ENCODE measurements at regions not wholly inside any gene's neighbourhood (a gene's known extent, or its start where the extent isn't known, plus 50 kb on each side); places are given as distances from the start of the nearest gene placed in this dataset.

- Histone ChIP-seq H3K36me3 (replicated peaks in 1 of 2; ENCODE audit: control extremely low read depth in 1 of 2, control insufficient read depth in 1 of 2, extremely low read depth in 1 of 2, insufficient read depth in 2 of 2, low read length in 1 of 2) (no peaks in the 10 kb centered on the region), H4K20me1 (ENCODE audit: control insufficient read depth, insufficient read depth, low read length, poor library complexity, severe bottlenecking) (no peaks in the 10 kb centered on the region), H3K4me1 (ENCODE audit: control insufficient read depth in 2 of 2, insufficient read depth in 2 of 2, low read length in 2 of 2) (no peaks in the 10 kb centered on the region), H3K27me3 (replicated peaks in 1 of 4; ENCODE audit: control extremely low read depth in 1 of 4, control insufficient read depth in 3 of 4, insufficient read depth in 4 of 4, low read length in 3 of 4) (no peaks in the 10 kb centered on the region), H3K79me2 (ENCODE audit: control insufficient read depth, insufficient read depth, low read length) (no peaks in the 10 kb centered on the region), H2AFZ (ENCODE audit: insufficient read depth, low read depth, low read length, poor library complexity, severe bottlenecking) (no peak overlapping the region), H3K4me3 (ENCODE audit: control extremely low read depth in 1 of 5, extremely low read depth in 1 of 5, insufficient read depth in 1 of 5, low read depth in 2 of 5, low read length in 4 of 5) (no peak overlapping the region), H3K9me3 (ENCODE audit: control extremely low read depth in 1 of 3, control insufficient read depth in 2 of 3, insufficient read depth in 1 of 3, low read length in 2 of 3) (peaks cover 0 to 12% (median 1%) of the 10 kb centered on the region in 3 donors), H3K9ac (ENCODE audit: low read length) (no peak overlapping the region), H3K4me2 (replicated peaks; ENCODE audit: low read depth, low read length, poor library complexity, severe bottlenecking) (no peak overlapping the region), H3K27ac (ENCODE audit: low read length in 2 of 2) (no peak overlapping the region)
- Mint-ChIP-seq H3K9me3 (ENCODE audit: insufficient read depth) (no peaks in the 10 kb centered on the region), H3K27ac (no peak overlapping the region), H3K27me3 (no peaks in the 10 kb centered on the region), H3K4me1 (no peaks in the 10 kb centered on the region), H3K4me3 (no peak overlapping the region)
- ATAC-seq (ENCODE audit: low read depth) (no peak), DNase-seq (no peak)
- WGBS (ENCODE audit: insufficient coverage) = no CpG with 5 or more reads among the region's 1 CpG
- CTCF ChIA-PET = no interaction called here
- intact Hi-C loops (cut with micrococcal nuclease) = no loop called here
- no peak for TF ChIP-seq EZH2 (IDR thresholded peaks at IDR 0.05; ENCODE audit: borderline replicate concordance, insufficient read depth, low read depth, low read length, poor library complexity, severe bottlenecking)
- TF ChIP-seq CTCF (IDR thresholded peaks at IDR 0.05) = no peak
- POLR2A ChIA-PET = no interaction called here
Measured at GRCh38 chr3:164477403-164477802, 600.9 kb downstream of the SI start.

- POLR2A ChIA-PET = no interaction called here
- Histone ChIP-seq H3K4me2 (replicated peaks; ENCODE audit: low read depth, low read length, poor library complexity, severe bottlenecking) (no peak overlapping the region), H3K9ac (ENCODE audit: low read length) (no peak overlapping the region), H3K4me1 (ENCODE audit: control insufficient read depth in 2 of 2, insufficient read depth in 2 of 2, low read length in 2 of 2) (no peaks in the 10 kb centered on the region), H2AFZ (ENCODE audit: insufficient read depth, low read depth, low read length, poor library complexity, severe bottlenecking) (no peak overlapping the region), H3K36me3 (replicated peaks in 1 of 2; ENCODE audit: control extremely low read depth in 1 of 2, control insufficient read depth in 1 of 2, extremely low read depth in 1 of 2, insufficient read depth in 2 of 2, low read length in 1 of 2) (no peaks in the 10 kb centered on the region), H4K20me1 (ENCODE audit: control insufficient read depth, insufficient read depth, low read length, poor library complexity, severe bottlenecking) (no peaks in the 10 kb centered on the region), H3K4me3 (ENCODE audit: control extremely low read depth in 1 of 5, extremely low read depth in 1 of 5, insufficient read depth in 1 of 5, low read depth in 2 of 5, low read length in 4 of 5) (no peak overlapping the region), H3K9me3 (ENCODE audit: control extremely low read depth in 1 of 3, control insufficient read depth in 2 of 3, insufficient read depth in 1 of 3, low read length in 2 of 3) (peaks cover 0 to 12% (median 1%) of the 10 kb centered on the region in 3 donors), H3K27me3 (replicated peaks in 1 of 4; ENCODE audit: control extremely low read depth in 1 of 4, control insufficient read depth in 3 of 4, insufficient read depth in 4 of 4, low read length in 3 of 4) (no peaks in the 10 kb centered on the region), H3K27ac (ENCODE audit: low read length in 2 of 2) (no peak overlapping the region), H3K79me2 (ENCODE audit: control insufficient read depth, insufficient read depth, low read length) (no peaks in the 10 kb centered on the region)
- Mint-ChIP-seq H3K27me3 (no peaks in the 10 kb centered on the region), H3K4me1 (no peaks in the 10 kb centered on the region), H3K9me3 (ENCODE audit: insufficient read depth) (no peaks in the 10 kb centered on the region), H3K27ac (no peak overlapping the region), H3K4me3 (no peak overlapping the region)
- no CpG with 5 or more reads among the region's 3 CpGs for WGBS (ENCODE audit: insufficient coverage)
- ATAC-seq (ENCODE audit: low read depth) (no peak), DNase-seq (no peak)
- intact Hi-C loops (cut with micrococcal nuclease) = no loop called here
- CTCF ChIA-PET = no interaction called here
- no peak for TF ChIP-seq EZH2 (IDR thresholded peaks at IDR 0.05; ENCODE audit: borderline replicate concordance, insufficient read depth, low read depth, low read length, poor library complexity, severe bottlenecking)
- TF ChIP-seq CTCF (IDR thresholded peaks at IDR 0.05) = no peak
Measured at GRCh38 chr3:164476631-164477030, 601.7 kb downstream of the SI start.

Data from B cell (primary cell).